LNCaP clone FGC (cell line): ENCODE measurements at regions not wholly inside any gene's neighbourhood (a gene's known extent, or its start where the extent isn't known, plus 50 kb on each side); places are given as distances from the start of the nearest gene placed in this dataset.
"Not testable (repeated sequence)": the region's sequence is repeated elsewhere in the genome, so short reads cannot be mapped to it uniquely, and the experiment has no call there.

Experiments used
- DNase-seq: peaks from one replicate; pipeline ENCODE4 v3.0.0-alpha.2; 2011; ENCODE audit warnings: low read depth
- H3K4me3 ChIP-seq: 2 replicates; pipeline ENCODE4 v1.5.1; 2011; ENCODE audit warnings: mild to moderate bottlenecking, low read depth, low read length, control low read depth
- TF ChIP-seq, protein P1 (sequence below): IDR thresholded peaks from 2 replicates; pipeline ENCODE4 v1.5.1; 2012; ENCODE audit warnings: mild to moderate bottlenecking; ENCODE audit not compliant: control insufficient read depth, insufficient read depth; ENCODE audit errors: extremely low read depth

GRCh38 chr12:78269620-78270019 lies 438.9 kb downstream of the NAV3 start:
- TF ChIP-seq, protein P1, sequence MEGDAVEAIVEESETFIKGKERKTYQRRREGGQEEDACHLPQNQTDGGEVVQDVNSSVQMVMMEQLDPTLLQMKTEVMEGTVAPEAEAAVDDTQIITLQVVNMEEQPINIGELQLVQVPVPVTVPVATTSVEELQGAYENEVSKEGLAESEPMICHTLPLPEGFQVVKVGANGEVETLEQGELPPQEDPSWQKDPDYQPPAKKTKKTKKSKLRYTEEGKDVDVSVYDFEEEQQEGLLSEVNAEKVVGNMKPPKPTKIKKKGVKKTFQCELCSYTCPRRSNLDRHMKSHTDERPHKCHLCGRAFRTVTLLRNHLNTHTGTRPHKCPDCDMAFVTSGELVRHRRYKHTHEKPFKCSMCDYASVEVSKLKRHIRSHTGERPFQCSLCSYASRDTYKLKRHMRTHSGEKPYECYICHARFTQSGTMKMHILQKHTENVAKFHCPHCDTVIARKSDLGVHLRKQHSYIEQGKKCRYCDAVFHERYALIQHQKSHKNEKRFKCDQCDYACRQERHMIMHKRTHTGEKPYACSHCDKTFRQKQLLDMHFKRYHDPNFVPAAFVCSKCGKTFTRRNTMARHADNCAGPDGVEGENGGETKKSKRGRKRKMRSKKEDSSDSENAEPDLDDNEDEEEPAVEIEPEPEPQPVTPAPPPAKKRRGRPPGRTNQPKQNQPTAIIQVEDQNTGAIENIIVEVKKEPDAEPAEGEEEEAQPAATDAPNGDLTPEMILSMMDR = no peak
- H3K4me3 ChIP-seq = no peak overlapping the region
- no peak for DNase-seq

DNA sequence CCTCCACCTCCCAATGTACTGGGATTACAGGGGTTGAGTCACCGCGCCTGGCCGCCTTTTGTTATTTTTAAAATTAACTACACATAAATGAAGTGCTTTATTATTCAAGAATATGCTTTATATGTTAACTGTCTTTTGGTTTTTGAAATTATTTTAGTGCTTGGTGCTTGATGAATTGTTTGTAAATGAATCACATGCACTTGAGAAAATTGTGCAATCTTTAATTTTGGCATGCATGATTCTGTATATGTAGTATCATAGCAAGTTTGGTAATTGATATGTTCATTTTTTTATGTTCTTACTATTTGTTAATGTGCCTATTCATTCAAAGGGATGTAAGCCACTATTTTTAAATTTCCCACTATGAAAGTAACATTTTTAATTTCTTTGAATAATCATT lies 440.9 kb downstream of the NAV3 start:
- H3K4me3 ChIP-seq = no peak overlapping the region
- DNase-seq = no peak
- TF ChIP-seq, protein P1 = no peak

- TF ChIP-seq, protein P1 = no peak
- H3K4me3 ChIP-seq = no peak overlapping the region
- no peak for DNase-seq
These were observed 445.2 kb downstream of the NAV3 start for GRCh38 chr12:78275886-78276285.

DNA sequence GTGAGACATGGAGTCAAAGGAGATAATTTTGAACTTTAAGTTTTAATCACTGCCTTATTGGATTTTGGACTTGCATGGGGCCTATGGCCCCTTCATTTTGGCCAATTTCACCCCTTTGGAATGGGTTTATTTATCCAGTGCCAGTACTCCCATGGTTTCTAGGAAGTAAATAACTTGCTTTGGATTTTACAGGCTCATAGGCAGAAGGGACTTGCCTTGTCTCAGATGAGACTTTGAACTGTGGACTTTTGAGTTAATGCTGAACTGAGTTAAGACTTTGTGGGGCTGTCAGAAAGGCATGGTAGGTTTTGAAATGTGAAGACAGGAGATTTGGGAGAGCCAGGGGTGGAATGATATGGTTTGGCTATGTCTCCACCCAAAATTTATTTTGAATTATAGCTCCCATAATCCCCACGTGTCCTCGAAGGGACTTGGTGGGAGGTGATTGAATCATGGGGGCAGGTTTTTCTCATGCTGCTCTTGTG lies 448.1 kb downstream of the NAV3 start:
- DNase-seq = no peak
- TF ChIP-seq, protein P1 = no peak
- no peak overlapping the region for H3K4me3 ChIP-seq

DNA sequence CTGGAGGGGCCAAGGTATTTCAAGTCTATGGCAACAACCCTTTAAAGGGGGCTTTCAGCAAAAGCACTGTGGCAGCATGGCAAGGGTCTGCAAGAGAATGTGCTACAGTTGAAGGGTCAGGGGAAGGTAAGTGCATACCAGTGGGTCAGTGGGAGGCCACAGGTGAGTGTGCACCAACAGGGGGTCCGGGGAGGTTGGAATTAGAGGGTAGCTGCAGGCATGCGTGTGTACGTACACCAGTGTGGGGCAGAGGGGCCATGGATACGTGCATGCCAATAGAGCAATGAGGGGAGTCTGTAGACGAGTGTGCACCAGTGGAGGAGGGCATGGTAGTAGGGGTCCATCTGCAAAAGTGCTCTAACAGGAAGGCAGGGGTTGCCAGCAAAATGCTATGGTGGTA lies 448.9 kb downstream of the NAV3 start:
- TF ChIP-seq, protein P1 = no peak
- no peak for DNase-seq
- H3K4me3 ChIP-seq = no peak overlapping the region

DNA sequence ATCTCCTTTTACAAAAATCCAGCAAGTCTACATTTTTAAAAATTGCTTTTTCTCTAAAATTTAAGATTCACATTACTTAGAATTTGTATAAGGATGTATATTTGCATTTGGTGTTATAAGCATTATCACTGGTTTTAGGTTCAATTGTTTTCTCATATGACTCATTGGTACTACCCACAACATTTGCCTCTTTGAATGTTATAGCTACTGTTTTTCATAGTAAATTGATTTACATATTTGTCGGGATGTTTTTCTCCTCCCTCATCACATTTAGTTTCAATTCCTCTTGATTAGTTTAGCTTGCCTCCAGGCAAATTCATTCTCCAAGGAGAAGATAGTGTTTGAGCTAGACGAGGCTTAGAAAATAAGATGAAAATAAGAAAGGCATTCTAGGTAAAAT lies 450.4 kb downstream of the NAV3 start:
- H3K4me3 ChIP-seq, DNase-seq: not testable (repeated sequence)

GRCh38 chr12:78284417-78284816 lies 453.7 kb downstream of the NAV3 start:
- no peak for DNase-seq
- H3K4me3 ChIP-seq = no peak overlapping the region
- TF ChIP-seq, protein P1 = no peak
